Epithelial cell of esophagus (primary cell): ENCODE measurements at regions not wholly inside any gene's neighbourhood (a gene's known extent, or its start where the extent isn't known, plus 50 kb on each side); places are given as distances from the start of the nearest gene placed in this dataset.

Source experiments
- DNase-seq: peaks from one replicate; pipeline ENCODE4 v3.0.0; 2010; ENCODE audit warnings: low read depth
- H3K4me3 ChIP-seq: 2 replicates; pipeline ENCODE4 v1.5.1; 2011; ENCODE audit warnings: mild to moderate bottlenecking, low read length, control low read depth
- CTCF ChIP-seq: IDR thresholded peaks from 2 replicates; pipeline ENCODE4 v1.5.1; 2011; ENCODE audit warnings: low read depth, mild to moderate bottlenecking, low read length, control low read depth, inconsistent platforms; ENCODE audit not compliant: insufficient read depth; ENCODE audit errors: missing control alignments

GRCh38 chr9:107632661-107633060 is 143.1 kb upstream of the KLF4 start:
- H3K4me3 ChIP-seq = no peak overlapping the region
- TF ChIP-seq CTCF = no peak
- DNase-seq = no peak

GRCh38 chr9:107632216-107632615 is 142.6 kb upstream of the KLF4 start:
- no peak for TF ChIP-seq CTCF
- DNase-seq = no peak
- no peak overlapping the region for H3K4me3 ChIP-seq

- H3K4me3 ChIP-seq = no peak overlapping the region
- TF ChIP-seq CTCF = no peak
- DNase-seq = no peak
Observed at GRCh38 chr9:107631788-107632187, 142.2 kb upstream of the KLF4 start.

- TF ChIP-seq CTCF = no peak
- DNase-seq = no peak
- H3K4me3 ChIP-seq = no peak overlapping the region
Observed at GRCh38 chr9:107630156-107630555, 140.6 kb upstream of the KLF4 start.

GRCh38 chr9:107628444-107628843 is 138.9 kb upstream of the KLF4 start:
- no peak for DNase-seq
- no peak overlapping the region for H3K4me3 ChIP-seq
- no peak for TF ChIP-seq CTCF

- TF ChIP-seq CTCF = no peak
- H3K4me3 ChIP-seq = no peak overlapping the region
- DNase-seq = no peak
Observed at GRCh38 chr9:107627781-107628180, 138.2 kb upstream of the KLF4 start.

- no peak for TF ChIP-seq CTCF
- DNase-seq = no peak
Observed at GRCh38 chr9:107626118-107626517, 136.5 kb upstream of the KLF4 start.

More at GRCh38 chr9:107626118-107626517, 136.5 kb upstream of the KLF4 start:
- no peak overlapping the region for H3K4me3 ChIP-seq
